ENCODE measurements at regions not wholly inside any gene's neighbourhood (a gene's known extent, or its start where the extent isn't known, plus 50 kb on each side); places are given as distances from the start of the nearest gene placed in this dataset.

DNA sequence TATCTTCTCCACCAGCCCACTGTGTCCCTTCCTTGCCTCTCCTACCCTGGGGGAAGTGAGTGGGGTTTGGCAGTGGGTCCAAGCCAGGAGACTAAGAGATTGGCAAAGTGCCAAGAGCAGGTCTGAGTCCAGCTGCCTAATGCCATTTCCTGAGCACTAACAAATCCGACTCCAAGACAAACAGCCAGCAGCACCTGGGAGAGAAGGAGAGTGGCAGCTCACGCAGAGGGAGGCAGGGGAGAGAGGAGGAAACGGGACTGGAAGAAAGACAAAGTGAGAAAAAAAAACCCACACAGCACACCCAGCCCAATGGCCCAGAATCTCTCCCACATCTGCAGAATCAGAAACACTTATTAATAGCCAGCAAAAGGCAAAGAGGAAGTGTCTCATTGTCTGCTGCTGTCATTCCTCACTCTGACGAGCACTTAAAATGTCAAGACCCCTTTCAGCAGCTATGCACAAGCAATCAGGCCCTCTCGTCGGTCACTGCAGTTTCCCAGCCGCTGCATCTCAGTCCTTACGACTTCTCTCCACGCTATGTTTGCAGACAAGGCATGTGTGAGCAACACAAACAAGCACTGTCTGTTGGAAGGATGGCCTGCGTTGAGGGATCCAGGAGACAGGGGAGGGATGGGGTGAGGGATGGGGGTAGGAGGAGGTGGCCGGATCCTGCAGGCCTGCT lies 558.4 kb upstream of the CADM1 start:
- 28 to 30% methylated on average over 11 of the region's 11 CpGs for WGBS, 2 donors

DNA sequence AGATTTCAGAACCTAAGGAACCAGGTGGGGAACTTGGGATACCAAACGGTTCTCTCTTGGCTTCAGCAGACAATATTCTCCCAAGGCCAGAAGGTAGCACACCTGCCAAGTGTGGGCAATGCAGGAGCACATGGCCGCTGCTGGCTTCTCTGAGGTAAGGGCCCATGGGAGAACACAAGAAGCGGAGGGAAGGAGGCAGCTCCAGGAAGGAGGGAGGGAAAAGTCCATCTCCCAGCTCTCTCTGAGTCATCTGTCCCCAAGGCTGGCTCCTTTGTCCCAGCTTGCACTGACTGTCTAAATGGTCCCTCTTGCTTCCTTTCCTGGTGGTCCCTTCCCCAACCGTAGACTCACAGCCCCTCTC lies 557.9 kb upstream of the CADM1 start:
- ATAC-seq (ENCODE audit: low FRiP score in 2 of 2): no peak
- DNase-seq: no peak
- 64 to 81% methylated on average over 1 to 4 of the region's 4 CpGs for WGBS, 2 donors
- no peaks in the 10 kb centered on the region for H3K9me3 ChIP-seq
- peaks cover 0 to 7% (median 2%) of the 10 kb centered on the region in 4 donors for H3K4me1 ChIP-seq
- TF ChIP-seq, protein P1, sequence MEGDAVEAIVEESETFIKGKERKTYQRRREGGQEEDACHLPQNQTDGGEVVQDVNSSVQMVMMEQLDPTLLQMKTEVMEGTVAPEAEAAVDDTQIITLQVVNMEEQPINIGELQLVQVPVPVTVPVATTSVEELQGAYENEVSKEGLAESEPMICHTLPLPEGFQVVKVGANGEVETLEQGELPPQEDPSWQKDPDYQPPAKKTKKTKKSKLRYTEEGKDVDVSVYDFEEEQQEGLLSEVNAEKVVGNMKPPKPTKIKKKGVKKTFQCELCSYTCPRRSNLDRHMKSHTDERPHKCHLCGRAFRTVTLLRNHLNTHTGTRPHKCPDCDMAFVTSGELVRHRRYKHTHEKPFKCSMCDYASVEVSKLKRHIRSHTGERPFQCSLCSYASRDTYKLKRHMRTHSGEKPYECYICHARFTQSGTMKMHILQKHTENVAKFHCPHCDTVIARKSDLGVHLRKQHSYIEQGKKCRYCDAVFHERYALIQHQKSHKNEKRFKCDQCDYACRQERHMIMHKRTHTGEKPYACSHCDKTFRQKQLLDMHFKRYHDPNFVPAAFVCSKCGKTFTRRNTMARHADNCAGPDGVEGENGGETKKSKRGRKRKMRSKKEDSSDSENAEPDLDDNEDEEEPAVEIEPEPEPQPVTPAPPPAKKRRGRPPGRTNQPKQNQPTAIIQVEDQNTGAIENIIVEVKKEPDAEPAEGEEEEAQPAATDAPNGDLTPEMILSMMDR (IDR thresholded peaks at IDR 0.05): no peak
- no peak for TF ChIP-seq POLR2AphosphoS5 (IDR thresholded peaks at IDR 0.05)
- TF ChIP-seq EP300 (IDR thresholded peaks at IDR 0.05): no peak
- no peak for TF ChIP-seq POLR2A (IDR thresholded peaks at IDR 0.05)
- no peaks in the 10 kb centered on the region for H3K36me3 ChIP-seq
- H3K27ac ChIP-seq: no peak overlapping the region
- H3K27me3 ChIP-seq: no peaks in the 10 kb centered on the region
- H3K4me3 ChIP-seq: no peak overlapping the region

More for the DNA sequence above, 558.4 kb upstream of the CADM1 start:
- Histone ChIP-seq H3K27ac (no peak overlapping the region), H3K36me3 (no peaks in the 10 kb centered on the region), H3K4me1 (peaks cover 0 to 7% (median 2%) of the 10 kb centered on the region in 4 donors), H3K9me3 (no peaks in the 10 kb centered on the region), H3K27me3 (no peaks in the 10 kb centered on the region), H3K4me3 (no peak overlapping the region)
- DNase-seq: no peak
- TF ChIP-seq EP300 (IDR thresholded peaks at IDR 0.05): no peak
- TF ChIP-seq, protein P1 (IDR thresholded peaks at IDR 0.05): no peak
- TF ChIP-seq POLR2AphosphoS5 (IDR thresholded peaks at IDR 0.05): no peak
- no peak for TF ChIP-seq POLR2A (IDR thresholded peaks at IDR 0.05)
- no peak for ATAC-seq (ENCODE audit: low FRiP score in 2 of 2)

DNA sequence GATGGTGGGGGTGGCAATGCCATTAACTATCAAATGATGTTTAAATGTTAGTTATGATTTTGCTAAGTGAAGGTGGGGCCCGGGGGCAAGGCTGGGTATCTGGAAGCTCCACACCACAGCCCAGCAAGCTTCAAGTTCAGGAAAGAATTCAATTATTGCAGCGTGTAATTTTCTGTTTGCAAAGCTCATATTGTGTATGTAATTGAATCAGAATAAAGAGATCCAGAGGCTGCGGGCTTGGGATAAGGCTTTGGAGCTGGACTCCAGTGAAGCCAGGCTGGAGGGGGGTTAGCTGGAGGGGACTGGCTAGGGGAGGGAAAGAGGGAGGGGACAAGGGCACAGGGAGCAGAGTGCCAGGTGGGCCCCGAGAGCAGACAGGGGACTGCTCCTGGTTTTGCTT lies 557.1 kb upstream of the CADM1 start:
- 88 to 95% methylated on average over 4 of the region's 4 CpGs for WGBS, 2 donors
- no peak for DNase-seq

DNA sequence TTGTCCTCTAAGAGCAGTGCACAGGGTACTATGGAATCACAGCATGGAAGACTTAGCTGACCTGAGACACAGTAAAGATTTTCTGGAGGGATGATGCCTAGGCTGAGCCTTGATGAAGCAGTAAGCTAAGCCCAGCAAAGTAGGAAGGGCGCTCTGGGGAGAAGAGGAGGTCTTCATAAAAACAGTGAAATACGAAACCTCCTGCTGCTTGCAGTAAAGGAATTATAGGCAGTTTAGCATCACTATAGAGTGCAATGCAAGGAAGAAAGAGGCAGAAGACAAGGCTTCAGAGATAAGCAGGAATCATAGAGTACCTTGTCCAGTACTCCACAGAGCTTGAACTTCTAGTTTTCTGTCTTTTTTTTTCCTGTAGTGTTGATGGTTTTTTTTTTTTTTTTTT lies 555.7 kb upstream of the CADM1 start:
- Histone ChIP-seq H3K27me3 (no peaks in the 10 kb centered on the region), H3K4me3 (no peak overlapping the region), H3K27ac (no peak overlapping the region), H3K4me1 (peaks cover 0 to 7% (median 2%) of the 10 kb centered on the region in 4 donors), H3K36me3 (no peaks in the 10 kb centered on the region), H3K9me3 (no peaks in the 10 kb centered on the region)
- 82 to 93% methylated on average over 2 of the region's 2 CpGs for WGBS, 2 donors
- DNase-seq (no peak), ATAC-seq (ENCODE audit: low FRiP score in 2 of 2) (no peak)
- TF ChIP-seq POLR2A (IDR thresholded peaks at IDR 0.05): no peak
- TF ChIP-seq POLR2AphosphoS5 (IDR thresholded peaks at IDR 0.05): no peak
- no peak for TF ChIP-seq EP300 (IDR thresholded peaks at IDR 0.05)
- TF ChIP-seq, protein P1 (IDR thresholded peaks at IDR 0.05): no peak

More for the DNA sequence above, 557.1 kb upstream of the CADM1 start:
- TF ChIP-seq POLR2A (IDR thresholded peaks at IDR 0.05) (no peak), POLR2AphosphoS5 (IDR thresholded peaks at IDR 0.05) (no peak), EP300 (IDR thresholded peaks at IDR 0.05) (no peak)
- TF ChIP-seq, protein P1 (IDR thresholded peaks at IDR 0.05): no peak
- peaks cover 0 to 7% (median 2%) of the 10 kb centered on the region in 4 donors for H3K4me1 ChIP-seq
- H3K27ac ChIP-seq: no peak overlapping the region
- H3K4me3 ChIP-seq: no peak overlapping the region
- H3K27me3 ChIP-seq: no peaks in the 10 kb centered on the region
- ATAC-seq (ENCODE audit: low FRiP score in 2 of 2): peak in 1 of 2 donors; percentile 30
- no peaks in the 10 kb centered on the region for H3K9me3 ChIP-seq
- no peaks in the 10 kb centered on the region for H3K36me3 ChIP-seq

DNA sequence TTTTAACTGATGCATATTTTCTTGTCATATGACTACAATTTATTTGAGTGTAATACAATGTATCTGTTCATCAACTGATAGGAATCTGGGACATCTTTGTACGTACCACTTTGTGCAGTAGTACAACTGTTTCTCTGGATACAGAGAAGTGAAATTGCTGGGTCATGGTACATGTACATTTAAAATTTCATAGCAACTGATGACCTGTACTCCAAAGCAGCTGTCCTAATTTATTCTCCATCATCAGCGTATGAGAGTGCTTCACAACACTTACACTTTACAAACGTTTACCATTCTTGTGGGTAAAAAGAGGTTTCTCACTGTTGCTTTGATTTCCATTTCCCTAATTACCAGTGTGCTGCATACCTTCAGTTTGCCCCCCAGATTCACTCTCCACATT lies 552.8 kb upstream of the CADM1 start:
- no peaks in the 10 kb centered on the region for H3K36me3 ChIP-seq
- no peaks in the 10 kb centered on the region for H3K4me1 ChIP-seq
- no peaks in the 10 kb centered on the region for H3K9me3 ChIP-seq
- TF ChIP-seq, protein P1 (IDR thresholded peaks at IDR 0.05): no peak
- TF ChIP-seq POLR2A (IDR thresholded peaks at IDR 0.05): no peak
- TF ChIP-seq POLR2AphosphoS5 (IDR thresholded peaks at IDR 0.05): no peak
- TF ChIP-seq EP300 (IDR thresholded peaks at IDR 0.05): no peak
- no peak overlapping the region for H3K27ac ChIP-seq
- H3K4me3 ChIP-seq: no peak overlapping the region
- WGBS, 2 donors: 66 to 67% methylated on average over 3 of the region's 3 CpGs
- H3K27me3 ChIP-seq: no peaks in the 10 kb centered on the region
- ATAC-seq (ENCODE audit: low FRiP score in 2 of 2) (no peak), DNase-seq (no peak)
